ENCODE measurements at regions not wholly inside any gene's neighbourhood (a gene's known extent, or its start where the extent isn't known, plus 50 kb on each side); places are given as distances from the start of the nearest gene placed in this dataset.

DNA sequence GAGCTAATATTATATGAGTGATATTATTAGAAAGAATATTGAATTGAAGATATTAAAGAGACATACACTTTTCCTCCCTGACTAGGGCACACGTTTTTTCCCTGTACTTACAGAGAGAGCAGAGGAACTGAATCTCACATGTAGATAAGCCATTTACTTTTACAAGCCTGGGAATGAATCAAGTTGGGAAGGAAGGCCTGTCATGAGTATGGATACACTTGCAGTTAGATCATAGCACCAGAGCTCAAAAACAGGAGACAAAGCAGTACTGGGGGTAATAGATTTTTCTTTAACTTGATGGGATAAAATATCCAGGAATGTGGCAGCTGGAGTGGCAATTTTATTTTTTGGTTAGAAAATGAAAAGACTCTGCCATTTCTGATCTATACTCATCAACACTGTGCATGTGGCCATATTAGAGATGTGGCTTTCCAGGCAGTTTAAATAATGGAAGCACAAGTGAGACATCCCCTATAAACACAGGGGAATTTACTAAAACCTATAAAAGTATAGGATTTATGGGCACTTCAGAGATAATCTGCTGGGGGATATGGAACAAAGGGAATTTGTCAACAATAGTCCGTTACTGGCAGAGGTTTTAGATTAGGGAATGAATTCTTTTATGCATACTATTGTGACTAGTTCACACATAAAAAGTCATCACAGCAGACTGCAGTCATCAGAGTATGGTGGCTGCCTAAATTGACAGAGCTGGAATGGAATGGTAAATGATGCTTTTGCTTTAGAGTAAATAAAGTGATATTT, 657.7 kb upstream of the MBL2 start:
- no peaks in the 10 kb centered on the region for H4K20me1 ChIP-seq (ENCODE audit: low read depth, low read length)
- no peaks in the 10 kb centered on the region for H3K9me3 ChIP-seq (ENCODE audit: insufficient read depth, low read length)
- H3K4me3 ChIP-seq (ENCODE audit: insufficient read depth, low read length, poor library complexity, severe bottlenecking) = no peak overlapping the region
- no peaks in the 10 kb centered on the region for H3F3A ChIP-seq (ENCODE audit: insufficient read depth)
- no peak overlapping the region for H3K4me2 ChIP-seq (ENCODE audit: low read depth, low read length, poor library complexity, severe bottlenecking)
- H3K79me2 ChIP-seq (ENCODE audit: insufficient read depth, low read length) = no peaks in the 10 kb centered on the region
- no peak for TF ChIP-seq CTCF (IDR thresholded peaks at IDR 0.05; ENCODE audit: insufficient read depth, low read length, poor library complexity, severe bottlenecking)
- TF ChIP-seq EZH2phosphoT487 (conservative IDR thresholded peaks at IDR 0.05; ENCODE audit: low read length) = no peak
- H2AFZ ChIP-seq (ENCODE audit: low read depth, low read length, severe bottlenecking) = no peak overlapping the region
- no peaks in the 10 kb centered on the region for H3K9me2 ChIP-seq (replicated peaks; ENCODE audit: insufficient read depth, low read length)
- no peaks in the 10 kb centered on the region for H3K36me3 ChIP-seq (ENCODE audit: low read length)
- H3K27ac ChIP-seq (ENCODE audit: low read depth, low read length) = no peak overlapping the region
- H3K9ac ChIP-seq (ENCODE audit: low read length) = no peak overlapping the region
- H3K27me3 ChIP-seq (ENCODE audit: low read length) = no peaks in the 10 kb centered on the region

GRCh38 chr10:53422223-53422888, 649.8 kb upstream of the MBL2 start:
- Histone ChIP-seq H3K4me2 (ENCODE audit: low read depth, low read length, poor library complexity, severe bottlenecking) (no peak overlapping the region), H3K27me3 (ENCODE audit: low read length) (no peaks in the 10 kb centered on the region), H3K79me2 (ENCODE audit: insufficient read depth, low read length) (no peaks in the 10 kb centered on the region), H3K27ac (ENCODE audit: low read depth, low read length) (no peak overlapping the region), H3K9me2 (replicated peaks; ENCODE audit: insufficient read depth, low read length) (no peaks in the 10 kb centered on the region), H3K36me3 (ENCODE audit: low read length) (no peaks in the 10 kb centered on the region), H3K9me3 (ENCODE audit: insufficient read depth, low read length) (no peaks in the 10 kb centered on the region), H2AFZ (ENCODE audit: low read depth, low read length, severe bottlenecking) (no peak overlapping the region), H3K4me3 (ENCODE audit: insufficient read depth, low read length, poor library complexity, severe bottlenecking) (no peak overlapping the region), H3K9ac (ENCODE audit: low read length) (no peak overlapping the region), H3F3A (ENCODE audit: insufficient read depth) (no peaks in the 10 kb centered on the region), H4K20me1 (ENCODE audit: low read depth, low read length) (no peaks in the 10 kb centered on the region)
- TF ChIP-seq CTCF (IDR thresholded peaks at IDR 0.05; ENCODE audit: insufficient read depth, low read length, poor library complexity, severe bottlenecking) = no peak
- no peak for TF ChIP-seq EZH2phosphoT487 (conservative IDR thresholded peaks at IDR 0.05; ENCODE audit: low read length)

- no peak overlapping the region for H3K4me2 ChIP-seq (ENCODE audit: low read depth, low read length, poor library complexity, severe bottlenecking)
- no peaks in the 10 kb centered on the region for H3F3A ChIP-seq (ENCODE audit: insufficient read depth)
- no peak overlapping the region for H2AFZ ChIP-seq (ENCODE audit: low read depth, low read length, severe bottlenecking)
Observed at GRCh38 chr10:53412651-53413050, 640.1 kb upstream of the MBL2 start.

More at GRCh38 chr10:53412651-53413050, 640.1 kb upstream of the MBL2 start:
- Histone ChIP-seq H3K4me3 (ENCODE audit: insufficient read depth, low read length, poor library complexity, severe bottlenecking) (no peak overlapping the region), H3K27me3 (ENCODE audit: low read length) (no peaks in the 10 kb centered on the region), H4K20me1 (ENCODE audit: low read depth, low read length) (no peaks in the 10 kb centered on the region), H3K79me2 (ENCODE audit: insufficient read depth, low read length) (no peaks in the 10 kb centered on the region), H3K36me3 (ENCODE audit: low read length) (no peaks in the 10 kb centered on the region), H3K9ac (ENCODE audit: low read length) (no peak overlapping the region), H3K9me3 (ENCODE audit: insufficient read depth, low read length) (no peaks in the 10 kb centered on the region), H3K27ac (ENCODE audit: low read depth, low read length) (no peak overlapping the region), H3K9me2 (replicated peaks; ENCODE audit: insufficient read depth, low read length) (no peaks in the 10 kb centered on the region)
- TF ChIP-seq EZH2phosphoT487 (conservative IDR thresholded peaks at IDR 0.05; ENCODE audit: low read length) = no peak
- TF ChIP-seq CTCF (IDR thresholded peaks at IDR 0.05; ENCODE audit: insufficient read depth, low read length, poor library complexity, severe bottlenecking) = no peak

All from SU-DHL-6 (cell line).